ENCODE measurements at regions not wholly inside any gene's neighbourhood (a gene's known extent, or its start where the extent isn't known, plus 50 kb on each side); places are given as distances from the start of the nearest gene placed in this dataset.

- FAIRE-seq, result no peak
Observed at GRCh38 chr4:85372966-85373365, 102.0 kb upstream of the ARHGAP24 start.

GRCh38 chr4:85376285-85376684 is 98.7 kb upstream of the ARHGAP24 start:
- WGBS (ENCODE audit: missing lambda C conversion rate), result 41% methylated on average over 3 of the region's 3 CpGs
- no peak for TF ChIP-seq RAD21 (conservative IDR thresholded peaks at IDR 0.05 in 1 of 2, IDR thresholded peaks at IDR 0.05 in 1 of 2)
- TF ChIP-seq, protein P1, sequence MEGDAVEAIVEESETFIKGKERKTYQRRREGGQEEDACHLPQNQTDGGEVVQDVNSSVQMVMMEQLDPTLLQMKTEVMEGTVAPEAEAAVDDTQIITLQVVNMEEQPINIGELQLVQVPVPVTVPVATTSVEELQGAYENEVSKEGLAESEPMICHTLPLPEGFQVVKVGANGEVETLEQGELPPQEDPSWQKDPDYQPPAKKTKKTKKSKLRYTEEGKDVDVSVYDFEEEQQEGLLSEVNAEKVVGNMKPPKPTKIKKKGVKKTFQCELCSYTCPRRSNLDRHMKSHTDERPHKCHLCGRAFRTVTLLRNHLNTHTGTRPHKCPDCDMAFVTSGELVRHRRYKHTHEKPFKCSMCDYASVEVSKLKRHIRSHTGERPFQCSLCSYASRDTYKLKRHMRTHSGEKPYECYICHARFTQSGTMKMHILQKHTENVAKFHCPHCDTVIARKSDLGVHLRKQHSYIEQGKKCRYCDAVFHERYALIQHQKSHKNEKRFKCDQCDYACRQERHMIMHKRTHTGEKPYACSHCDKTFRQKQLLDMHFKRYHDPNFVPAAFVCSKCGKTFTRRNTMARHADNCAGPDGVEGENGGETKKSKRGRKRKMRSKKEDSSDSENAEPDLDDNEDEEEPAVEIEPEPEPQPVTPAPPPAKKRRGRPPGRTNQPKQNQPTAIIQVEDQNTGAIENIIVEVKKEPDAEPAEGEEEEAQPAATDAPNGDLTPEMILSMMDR (IDR thresholded peaks at IDR 0.05), result no peak
- no peak for TF ChIP-seq EHF (CRISPR knock-in tag; IDR thresholded peaks at IDR 0.05)
- no peak for TF ChIP-seq ZFP36 (IDR thresholded peaks at IDR 0.05; ENCODE audit: borderline replicate concordance, partially characterized antibody)
- no peak for TF ChIP-seq NR3C1 (IDR thresholded peaks at IDR 0.05)
- TF ChIP-seq MAZ (IDR thresholded peaks at IDR 0.05; ENCODE audit: borderline replicate concordance, low read depth, low read length), result no peak
- no peak for TF ChIP-seq NPAS2 (CRISPR knock-in tag; IDR thresholded peaks at IDR 0.05; ENCODE audit: borderline replicate concordance)
- TF ChIP-seq, protein P2, sequence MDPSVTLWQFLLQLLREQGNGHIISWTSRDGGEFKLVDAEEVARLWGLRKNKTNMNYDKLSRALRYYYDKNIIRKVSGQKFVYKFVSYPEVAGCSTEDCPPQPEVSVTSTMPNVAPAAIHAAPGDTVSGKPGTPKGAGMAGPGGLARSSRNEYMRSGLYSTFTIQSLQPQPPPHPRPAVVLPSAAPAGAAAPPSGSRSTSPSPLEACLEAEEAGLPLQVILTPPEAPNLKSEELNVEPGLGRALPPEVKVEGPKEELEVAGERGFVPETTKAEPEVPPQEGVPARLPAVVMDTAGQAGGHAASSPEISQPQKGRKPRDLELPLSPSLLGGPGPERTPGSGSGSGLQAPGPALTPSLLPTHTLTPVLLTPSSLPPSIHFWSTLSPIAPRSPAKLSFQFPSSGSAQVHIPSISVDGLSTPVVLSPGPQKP (IDR thresholded peaks at IDR 0.05; ENCODE audit: low read depth, low read length), result no peak
- no peak for TF ChIP-seq HOXB13 (CRISPR knock-in tag; IDR thresholded peaks at IDR 0.05; ENCODE audit: low read depth)
- no peak for TF ChIP-seq MAX (IDR thresholded peaks at IDR 0.05)
- no peak for TF ChIP-seq CBX2 (IDR thresholded peaks at IDR 0.05; ENCODE audit: borderline replicate concordance, low read depth)
- TF ChIP-seq EP300 (IDR thresholded peaks at IDR 0.05), result no peak
- TF ChIP-seq POLR2A (IDR thresholded peaks at IDR 0.05; ENCODE audit: low read length), result no peak
- TF ChIP-seq, protein P3, sequence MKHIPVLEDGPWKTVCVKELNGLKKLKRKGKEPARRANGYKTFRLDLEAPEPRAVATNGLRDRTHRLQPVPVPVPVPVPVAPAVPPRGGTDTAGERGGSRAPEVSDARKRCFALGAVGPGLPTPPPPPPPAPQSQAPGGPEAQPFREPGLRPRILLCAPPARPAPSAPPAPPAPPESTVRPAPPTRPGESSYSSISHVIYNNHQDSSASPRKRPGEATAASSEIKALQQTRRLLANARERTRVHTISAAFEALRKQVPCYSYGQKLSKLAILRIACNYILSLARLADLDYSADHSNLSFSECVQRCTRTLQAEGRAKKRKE (CRISPR knock-in tag; IDR thresholded peaks at IDR 0.05; ENCODE audit: low read depth), result no peak
- TF ChIP-seq HOXB5 (CRISPR knock-in tag; IDR thresholded peaks at IDR 0.05), result no peak
- no peak for TF ChIP-seq MAFK (IDR thresholded peaks at IDR 0.05; ENCODE audit: partially characterized antibody)
- Histone ChIP-seq H3K4me3 (no peak overlapping the region), H3K27ac (no peak overlapping the region), H3K4me2 (no peak overlapping the region), H3K9me3 (no peaks in the 10 kb centered on the region), H3K4me1 (no peaks in the 10 kb centered on the region)
- ChIA-PET CTCF (no interaction called here), POLR2A (no interaction called here)
- DNase-seq (ENCODE audit: low read depth in 1 of 2, low spot score in 1 of 2), result no peak
- ATAC-seq, result no peak
- FAIRE-seq, result no peak

More at GRCh38 chr4:85372966-85373365, 102.0 kb upstream of the ARHGAP24 start:
- H3K4me3 ChIP-seq, result no peak overlapping the region
- ChIA-PET POLR2A (no interaction called here), CTCF (no interaction called here)
- TF ChIP-seq NFE2L2 (conservative IDR thresholded peaks at IDR 0.05; ENCODE audit: low read length), result no peak
- TF ChIP-seq CHD2 (IDR thresholded peaks at IDR 0.05; ENCODE audit: low read length, partially characterized antibody), result no peak
- TF ChIP-seq RCOR1 (IDR thresholded peaks at IDR 0.05; ENCODE audit: low read depth, low read length), result no peak
- TF ChIP-seq HOXA7 (CRISPR knock-in tag; IDR thresholded peaks at IDR 0.05), result no peak
- no peak for TF ChIP-seq MAZ (IDR thresholded peaks at IDR 0.05; ENCODE audit: borderline replicate concordance, low read depth, low read length)
- no peak for TF ChIP-seq TP53 (CRISPR knock-in tag; IDR thresholded peaks at IDR 0.05)
- TF ChIP-seq GATA3 (IDR thresholded peaks at IDR 0.05; ENCODE audit: borderline replicate concordance), result no peak
- TF ChIP-seq CHD4 (IDR thresholded peaks at IDR 0.05; ENCODE audit: borderline replicate concordance), result no peak
- no peak for TF ChIP-seq SMC3 (IDR thresholded peaks at IDR 0.05)
- no peak for TF ChIP-seq HEYL (CRISPR knock-in tag; IDR thresholded peaks at IDR 0.05)
- TF ChIP-seq USF2 (IDR thresholded peaks at IDR 0.05), result no peak
- no peak for TF ChIP-seq MAFK (IDR thresholded peaks at IDR 0.05; ENCODE audit: partially characterized antibody)
- no peak for TF ChIP-seq NPAS2 (CRISPR knock-in tag; IDR thresholded peaks at IDR 0.05; ENCODE audit: borderline replicate concordance)
- no peak for TF ChIP-seq PBX3 (IDR thresholded peaks at IDR 0.05)
- TF ChIP-seq FOXS1 (CRISPR knock-in tag; IDR thresholded peaks at IDR 0.05), result no peak
- H3K27ac ChIP-seq, result no peak overlapping the region
- DNase-seq (ENCODE audit: low read depth in 1 of 2, low spot score in 1 of 2) (no peak), ATAC-seq (no peak)
- WGBS (ENCODE audit: missing lambda C conversion rate), result 76% methylated on average over 4 of the region's 4 CpGs
- H3K4me1 ChIP-seq, result no peaks in the 10 kb centered on the region
- H3K4me2 ChIP-seq, result no peak overlapping the region
- H3K9me3 ChIP-seq, result no peaks in the 10 kb centered on the region
